NCI-H146 (cell line): ENCODE measurements at regions not wholly inside any gene's neighbourhood (a gene's known extent, or its start where the extent isn't known, plus 50 kb on each side); places are given as distances from the start of the nearest gene placed in this dataset.

Experiments
- DNase-seq: peaks from one replicate; lab custom pipeline; 2025; lab: John Stamatoyannopoulos, UW

- DNase-seq, result no peak
Observed at GRCh38 chr4:138028923-138029322, 213.2 kb downstream of the SLC7A11 start.

GRCh38 chr4:138021139-138021830 lies 220.9 kb downstream of the SLC7A11 start:
- no peak for DNase-seq

- DNase-seq, result no peak
Observed at GRCh38 chr4:138014590-138015288, 227.4 kb downstream of the SLC7A11 start.

GRCh38 chr4:138013625-138014024 lies 228.5 kb downstream of the SLC7A11 start:
- DNase-seq, result no peak

GRCh38 chr4:138010639-138011038 lies 231.5 kb downstream of the SLC7A11 start:
- no peak for DNase-seq

- no peak for DNase-seq
Observed at GRCh38 chr4:138007572-138007971, 234.6 kb downstream of the SLC7A11 start.

- no peak for DNase-seq
Observed at GRCh38 chr4:138005486-138005885, 236.7 kb downstream of the SLC7A11 start.

GRCh38 chr4:138003248-138003647 lies 238.9 kb downstream of the SLC7A11 start:
- DNase-seq, result no peak

GRCh38 chr4:137998666-137999429 lies 243.3 kb downstream of the SLC7A11 start:
- DNase-seq, result no peak

- DNase-seq, result no peak
Observed at GRCh38 chr4:137997496-137997895, 244.7 kb downstream of the SLC7A11 start.

- DNase-seq, result no peak
Observed at GRCh38 chr4:137994853-137995252, 247.3 kb downstream of the SLC7A11 start.

GRCh38 chr4:137993232-137993631 lies 248.9 kb downstream of the SLC7A11 start:
- no peak for DNase-seq

GRCh38 chr4:137981277-137981676 lies 260.9 kb downstream of the SLC7A11 start:
- DNase-seq, result no peak

- no peak for DNase-seq
Observed at GRCh38 chr4:137980641-137981040, 261.5 kb downstream of the SLC7A11 start.

GRCh38 chr4:137979938-137980337 lies 262.2 kb downstream of the SLC7A11 start:
- no peak for DNase-seq

- DNase-seq, result no peak
Observed at GRCh38 chr4:137968956-137969678, 273.0 kb downstream of the SLC7A11 start.

- no peak for DNase-seq
Observed at GRCh38 chr4:137967480-137968190, 274.5 kb downstream of the SLC7A11 start.

- no peak for DNase-seq
Observed at GRCh38 chr4:137966504-137966903, 275.6 kb downstream of the SLC7A11 start.

- no peak for DNase-seq
Observed at GRCh38 chr4:137961051-137961438, 281.1 kb downstream of the SLC7A11 start.

GRCh38 chr4:137960371-137961050 lies 281.6 kb downstream of the SLC7A11 start:
- DNase-seq, result no peak

- DNase-seq, result no peak
Observed at GRCh38 chr4:137957806-137958205, 284.3 kb downstream of the SLC7A11 start.
